ENCODE measurements at regions not wholly inside any gene's neighbourhood (a gene's known extent, or its start where the extent isn't known, plus 50 kb on each side); places are given as distances from the start of the nearest gene placed in this dataset.

DNA sequence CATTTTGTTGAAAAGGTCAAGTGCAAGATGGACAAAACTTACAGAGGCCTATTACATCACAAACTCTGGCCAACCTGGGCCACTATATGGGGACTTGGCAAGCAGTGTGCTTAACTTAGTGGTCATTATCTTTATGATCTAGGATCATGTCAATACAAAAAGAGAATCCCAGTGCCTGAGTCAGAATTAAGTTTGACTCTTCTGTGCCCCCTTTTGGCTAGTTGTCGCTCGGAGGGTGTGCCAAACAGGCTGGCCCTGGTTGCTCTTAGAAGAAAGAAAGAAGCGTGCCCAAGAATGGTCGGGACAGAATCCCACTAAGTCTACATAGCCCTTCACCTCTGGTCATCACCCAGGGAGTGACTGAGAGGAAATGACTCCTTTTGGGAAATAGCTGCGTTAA lies 100.1 kb downstream of the EIF4E start:
- DNase-seq = peak; percentile 29 to 36
- TF ChIP-seq POLR2A (IDR thresholded peaks at IDR 0.05; ENCODE audit: low read length) = no peak
- no peak for TF ChIP-seq GATA1 (IDR thresholded peaks at IDR 0.05; ENCODE audit: low read depth, low read length)

DNA sequence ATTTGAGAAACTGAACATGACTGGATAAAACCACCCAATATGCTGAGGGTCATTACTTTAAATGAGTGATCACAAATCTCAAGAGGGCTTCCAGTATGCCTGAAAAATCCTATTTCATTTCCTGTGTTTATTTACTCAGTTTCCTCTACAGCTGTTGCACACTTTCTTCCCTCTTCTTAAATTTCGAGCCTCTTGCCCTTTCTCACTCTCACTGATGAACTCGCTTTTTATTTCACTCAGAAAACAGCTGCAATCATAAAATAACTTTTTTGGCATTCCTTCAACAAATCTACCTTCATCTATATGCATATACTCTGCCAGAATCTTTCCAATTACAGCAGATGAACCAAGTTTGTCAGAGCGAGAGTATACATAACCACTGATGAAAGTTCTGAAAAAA lies 101.3 kb downstream of the EIF4E start:
- no peak for DNase-seq
- TF ChIP-seq POLR2A (IDR thresholded peaks at IDR 0.05; ENCODE audit: low read length) = no peak
- TF ChIP-seq GATA1 (IDR thresholded peaks at IDR 0.05; ENCODE audit: low read depth, low read length) = no peak

DNA sequence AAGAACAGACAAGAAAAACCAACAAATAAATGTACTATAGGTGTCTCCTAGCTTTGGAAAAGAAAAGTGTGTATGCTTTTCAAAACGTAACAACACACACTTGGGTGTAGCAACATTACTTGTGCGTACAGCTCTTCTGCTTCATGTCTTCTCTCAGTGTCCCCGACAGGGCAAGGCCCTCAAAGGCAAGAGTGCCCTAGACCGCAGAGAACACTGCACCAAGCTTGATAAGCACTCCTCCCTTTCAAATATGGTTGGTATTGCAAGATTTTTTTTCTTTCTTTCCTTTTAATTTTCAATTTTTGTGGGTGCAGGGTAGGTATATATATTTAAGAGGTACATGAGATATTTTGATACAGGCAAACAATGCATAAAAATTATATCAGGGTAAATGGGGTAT lies 106.8 kb downstream of the EIF4E start:
- DNase-seq = peak; percentile 32 to 60
- TF ChIP-seq POLR2A (IDR thresholded peaks at IDR 0.05; ENCODE audit: low read length) (no peak), GATA1 (IDR thresholded peaks at IDR 0.05; ENCODE audit: low read depth, low read length) (no peak)

DNA sequence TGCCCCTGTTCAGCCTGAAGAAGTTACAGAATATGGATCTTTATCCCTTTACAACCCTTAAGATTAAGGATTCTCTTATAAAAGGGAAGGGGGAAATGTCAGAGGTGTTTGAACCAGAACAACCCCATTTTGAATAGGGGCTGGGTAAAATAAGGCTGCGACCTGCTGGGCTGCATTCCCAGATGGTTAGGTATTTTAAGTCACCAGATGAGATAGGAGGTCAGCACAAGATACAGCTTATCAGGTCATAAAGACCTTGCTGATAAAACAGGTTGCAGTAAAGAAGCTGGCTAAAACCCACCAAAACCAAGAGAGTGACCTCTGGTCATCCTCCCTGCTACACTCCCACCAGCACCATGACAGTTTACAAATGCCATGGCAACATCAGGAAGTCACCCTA lies 110.8 kb downstream of the EIF4E start:
- peak in 1 of 2 experiments; percentile 19 for DNase-seq

DNA sequence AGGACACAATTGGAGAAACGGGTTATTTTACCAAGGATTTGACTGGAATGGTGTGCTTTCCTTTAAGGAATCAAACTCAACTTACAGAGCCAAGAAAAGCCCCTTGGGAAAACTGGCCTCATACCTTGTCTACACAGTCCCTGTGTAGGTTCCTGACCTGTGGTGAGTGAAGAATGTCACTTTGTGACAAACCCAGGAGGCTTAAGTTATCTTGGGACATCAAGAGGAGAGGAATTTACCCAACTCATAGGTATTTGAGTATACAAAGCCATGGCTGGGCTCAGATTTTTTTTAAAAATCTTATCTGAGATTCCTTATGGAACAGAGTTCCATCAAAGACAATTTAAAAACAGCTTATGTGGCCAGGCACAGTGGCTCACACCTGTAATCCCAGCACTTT lies 112.1 kb downstream of the EIF4E start:
- no peak for DNase-seq
- no peak for TF ChIP-seq POLR2A (IDR thresholded peaks at IDR 0.05; ENCODE audit: low read length)
- no peak for TF ChIP-seq GATA1 (IDR thresholded peaks at IDR 0.05; ENCODE audit: low read depth, low read length)

DNA sequence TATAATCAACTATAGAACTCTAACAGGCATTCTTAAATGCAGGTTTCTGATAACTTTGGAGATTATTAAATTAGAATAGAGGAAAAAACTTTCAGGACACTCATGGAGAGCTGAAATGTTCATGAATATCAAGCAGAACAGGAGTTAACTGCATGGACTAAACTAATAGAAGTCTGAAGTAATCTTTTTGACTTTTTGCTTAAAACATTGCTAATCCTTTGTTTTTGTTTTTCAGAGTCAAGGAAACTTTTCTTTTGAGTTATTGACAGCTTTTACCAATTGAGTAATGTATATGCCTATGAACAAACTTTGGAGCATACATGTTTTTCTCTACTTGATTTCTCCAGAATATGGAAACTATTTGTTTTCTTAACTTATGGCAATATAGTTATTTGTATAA lies 112.5 kb downstream of the EIF4E start:
- no peak for TF ChIP-seq POLR2A (IDR thresholded peaks at IDR 0.05; ENCODE audit: low read length)
- no peak for TF ChIP-seq GATA1 (IDR thresholded peaks at IDR 0.05; ENCODE audit: low read depth, low read length)
- no peak for DNase-seq

DNA sequence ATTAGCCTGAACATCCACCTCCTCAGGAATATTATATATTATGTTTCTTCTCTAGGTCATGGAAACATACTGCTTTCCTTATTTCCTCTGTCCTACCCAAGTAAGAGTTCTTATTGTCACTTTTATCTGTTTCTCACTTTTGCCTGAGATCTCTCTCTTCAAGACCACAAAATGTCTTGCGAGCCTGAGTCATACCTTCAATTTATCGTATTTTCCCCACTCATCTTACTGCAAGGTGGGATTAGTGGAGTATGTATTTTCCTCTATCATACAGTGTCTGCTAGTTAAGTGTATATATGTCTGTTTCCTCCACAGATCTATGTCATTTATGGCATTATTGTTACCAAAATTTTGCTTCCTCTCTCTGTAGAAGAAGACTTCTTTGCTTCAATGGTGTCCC lies 124.5 kb downstream of the EIF4E start:
- no peak for TF ChIP-seq GATA1 (IDR thresholded peaks at IDR 0.05; ENCODE audit: low read depth, low read length)
- TF ChIP-seq POLR2A (IDR thresholded peaks at IDR 0.05; ENCODE audit: low read length) = no peak
- no peak for DNase-seq

DNA sequence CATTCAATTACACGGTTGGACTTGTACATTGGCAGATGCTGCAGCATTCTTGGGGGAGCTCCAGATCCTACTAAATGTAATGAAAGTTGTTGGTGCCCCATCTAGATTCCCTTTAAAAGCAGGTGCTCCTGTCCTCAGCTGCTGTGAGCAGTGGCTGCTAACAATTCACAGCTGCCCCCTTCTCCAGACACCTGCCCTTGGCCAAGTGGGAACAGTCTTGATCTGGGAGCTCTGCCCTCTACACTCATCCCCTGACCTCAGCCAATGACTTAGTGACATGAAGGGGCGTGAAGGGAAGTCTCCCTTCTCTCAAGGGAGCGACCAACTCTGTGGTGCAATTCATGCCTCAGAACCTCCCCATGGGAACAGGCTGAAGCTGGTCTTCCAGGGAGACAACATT lies 125.7 kb downstream of the EIF4E start:
- TF ChIP-seq POLR2A (IDR thresholded peaks at IDR 0.05; ENCODE audit: low read length) (no peak), GATA1 (IDR thresholded peaks at IDR 0.05; ENCODE audit: low read depth, low read length) (no peak)
- no peak for DNase-seq

DNA sequence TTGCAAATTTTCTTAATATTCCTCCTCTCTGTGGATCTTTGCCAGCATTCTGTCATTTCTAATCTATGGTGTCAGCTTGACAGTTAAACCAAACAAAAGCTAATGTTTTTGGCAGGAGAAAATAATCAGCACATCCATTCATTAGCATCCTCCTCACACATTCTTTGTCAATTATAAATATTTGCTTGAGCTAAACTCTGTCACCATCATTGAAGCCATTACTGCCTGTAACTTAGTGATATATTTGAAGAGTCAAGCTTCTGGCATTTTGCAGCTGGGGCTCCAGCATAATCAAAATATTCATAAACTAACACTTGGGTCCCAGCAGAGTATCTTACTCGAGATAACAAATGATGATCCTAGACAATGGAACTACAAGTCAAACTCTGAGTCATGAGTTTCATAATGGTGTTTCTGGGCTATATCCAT lies 126.1 kb downstream of the EIF4E start:
- TF ChIP-seq GATA1 (IDR thresholded peaks at IDR 0.05; ENCODE audit: low read depth, low read length) = no peak
- TF ChIP-seq POLR2A (IDR thresholded peaks at IDR 0.05; ENCODE audit: low read length) = no peak
- peak in 1 of 2 experiments; percentile 5 for DNase-seq

DNA sequence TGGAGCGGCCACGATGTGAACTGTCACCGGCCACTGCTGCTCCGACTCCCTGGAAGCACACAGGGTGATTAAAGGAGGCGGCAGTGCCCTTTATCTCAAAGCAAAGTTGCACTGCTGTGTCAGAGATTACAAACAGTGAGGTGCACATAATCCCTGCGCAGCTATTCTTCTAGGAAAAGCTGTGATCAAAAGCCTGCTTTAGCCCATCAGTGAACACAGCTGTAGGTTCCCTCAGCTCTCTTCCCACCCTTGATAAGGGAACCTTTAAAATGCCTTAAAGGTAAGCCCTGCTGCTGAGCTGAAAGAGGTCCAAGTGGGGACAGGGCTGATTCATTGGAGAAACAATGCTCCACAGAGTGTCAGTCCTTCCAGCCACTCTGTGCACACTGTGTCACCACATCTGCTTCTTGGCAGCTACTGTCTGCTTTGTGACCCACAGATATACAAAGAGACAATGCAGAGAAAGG lies 127.6 kb downstream of the EIF4E start:
- DNase-seq = no peak
- TF ChIP-seq POLR2A (IDR thresholded peaks at IDR 0.05; ENCODE audit: low read length) (no peak), GATA1 (IDR thresholded peaks at IDR 0.05; ENCODE audit: low read depth, low read length) (no peak)

DNA sequence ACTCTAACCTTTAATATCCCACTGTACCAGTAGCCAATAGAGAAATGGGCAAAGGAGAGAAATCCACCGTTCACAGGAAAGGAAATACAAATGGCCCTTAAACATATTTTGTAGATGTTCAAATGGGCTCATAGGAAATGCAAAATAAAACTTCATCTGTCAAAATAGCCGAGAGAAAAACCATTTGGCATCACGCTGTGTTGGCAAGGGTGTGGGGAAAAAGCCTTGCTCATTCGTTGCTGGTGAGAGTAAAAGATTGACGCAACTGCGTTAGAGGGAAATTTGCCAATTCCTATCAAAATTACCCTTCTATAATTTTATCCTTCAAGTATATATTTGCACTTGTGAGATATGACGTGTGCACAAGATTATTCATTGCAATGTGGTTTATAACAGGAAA lies 131.9 kb downstream of the EIF4E start:
- no peak for DNase-seq
- no peak for TF ChIP-seq POLR2A (IDR thresholded peaks at IDR 0.05; ENCODE audit: low read length)
- no peak for TF ChIP-seq GATA1 (IDR thresholded peaks at IDR 0.05; ENCODE audit: low read depth, low read length)

DNA sequence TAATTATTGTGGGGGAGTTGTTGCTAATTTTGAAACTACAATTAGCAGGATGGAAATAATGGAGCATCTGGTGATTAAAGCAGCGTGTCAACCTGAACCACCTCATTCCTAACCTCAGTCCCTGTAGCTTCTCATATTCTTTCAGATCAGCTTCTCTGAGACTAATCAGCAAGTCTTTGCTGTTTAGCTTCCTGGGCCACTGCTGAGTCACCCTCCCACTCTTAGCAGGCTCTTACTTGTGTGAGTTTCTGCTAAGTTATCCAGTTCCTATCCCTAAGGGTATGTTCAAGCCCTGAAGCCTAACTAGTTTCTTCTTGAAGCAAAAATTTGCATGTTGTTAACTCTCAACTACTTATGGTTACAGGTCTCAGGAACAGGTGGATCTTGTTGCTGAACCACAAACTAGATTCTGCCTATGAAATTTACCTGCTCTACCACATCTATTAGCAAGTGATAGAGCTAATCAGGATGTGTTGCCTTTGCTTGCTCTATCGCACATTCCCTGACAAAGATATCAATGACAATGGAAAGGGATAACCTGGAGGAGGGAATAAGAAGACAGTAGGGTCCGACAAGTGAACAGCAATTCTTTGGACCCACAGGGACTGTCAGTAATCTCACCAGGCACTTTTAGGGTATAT lies 134.2 kb downstream of the EIF4E start:
- peak; percentile 39 to 63 for DNase-seq
- TF ChIP-seq POLR2A (IDR thresholded peaks at IDR 0.05; ENCODE audit: low read length) (no peak), GATA1 (IDR thresholded peaks at IDR 0.05; ENCODE audit: low read depth, low read length) (no peak)

DNA sequence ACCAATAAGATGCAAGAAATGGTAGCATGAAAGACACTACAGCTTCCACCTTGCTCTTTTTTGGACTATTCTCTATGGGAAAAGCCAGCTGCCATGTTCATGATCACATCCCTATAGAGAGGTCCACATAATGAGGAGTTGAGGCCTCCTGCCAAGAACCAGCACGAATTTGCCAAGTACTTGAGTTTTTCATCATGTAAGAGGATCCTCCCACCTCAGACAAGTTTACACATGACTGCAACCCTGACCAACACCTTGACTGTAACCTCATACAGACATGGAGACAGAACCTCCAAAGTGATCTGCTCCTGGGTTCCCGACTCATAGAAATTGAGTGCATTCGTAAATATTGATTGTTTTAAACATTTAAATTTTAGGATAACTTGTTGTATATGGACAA lies 135.2 kb upstream of the TSPAN5 start:
- TF ChIP-seq GATA1 (IDR thresholded peaks at IDR 0.05; ENCODE audit: low read depth, low read length) (no peak), POLR2A (IDR thresholded peaks at IDR 0.05; ENCODE audit: low read length) (no peak)
- DNase-seq = no peak

DNA sequence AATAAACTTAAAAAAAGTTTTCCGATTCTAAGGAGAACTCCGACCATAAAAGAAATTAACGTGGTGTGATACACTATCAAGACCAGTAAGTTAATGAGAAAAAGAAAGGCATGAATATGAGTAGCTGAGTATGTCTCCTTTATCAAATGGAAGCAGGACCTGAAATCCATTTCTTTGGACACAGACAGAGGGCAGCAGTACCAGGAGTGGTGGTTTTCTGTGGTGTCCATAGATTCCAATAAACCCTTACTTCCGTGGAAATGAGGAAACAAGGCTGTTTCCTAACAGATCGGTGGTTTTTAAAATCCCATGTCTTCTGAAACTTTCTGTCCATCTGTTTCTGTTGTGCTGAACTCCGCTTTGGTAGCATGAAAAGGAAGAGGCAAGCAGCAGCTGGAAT lies 128.5 kb upstream of the TSPAN5 start:
- peak in 1 of 2 experiments; percentile 27 for DNase-seq
- TF ChIP-seq GATA1 (IDR thresholded peaks at IDR 0.05; ENCODE audit: low read depth, low read length) (no peak), POLR2A (IDR thresholded peaks at IDR 0.05; ENCODE audit: low read length) (no peak)

DNA sequence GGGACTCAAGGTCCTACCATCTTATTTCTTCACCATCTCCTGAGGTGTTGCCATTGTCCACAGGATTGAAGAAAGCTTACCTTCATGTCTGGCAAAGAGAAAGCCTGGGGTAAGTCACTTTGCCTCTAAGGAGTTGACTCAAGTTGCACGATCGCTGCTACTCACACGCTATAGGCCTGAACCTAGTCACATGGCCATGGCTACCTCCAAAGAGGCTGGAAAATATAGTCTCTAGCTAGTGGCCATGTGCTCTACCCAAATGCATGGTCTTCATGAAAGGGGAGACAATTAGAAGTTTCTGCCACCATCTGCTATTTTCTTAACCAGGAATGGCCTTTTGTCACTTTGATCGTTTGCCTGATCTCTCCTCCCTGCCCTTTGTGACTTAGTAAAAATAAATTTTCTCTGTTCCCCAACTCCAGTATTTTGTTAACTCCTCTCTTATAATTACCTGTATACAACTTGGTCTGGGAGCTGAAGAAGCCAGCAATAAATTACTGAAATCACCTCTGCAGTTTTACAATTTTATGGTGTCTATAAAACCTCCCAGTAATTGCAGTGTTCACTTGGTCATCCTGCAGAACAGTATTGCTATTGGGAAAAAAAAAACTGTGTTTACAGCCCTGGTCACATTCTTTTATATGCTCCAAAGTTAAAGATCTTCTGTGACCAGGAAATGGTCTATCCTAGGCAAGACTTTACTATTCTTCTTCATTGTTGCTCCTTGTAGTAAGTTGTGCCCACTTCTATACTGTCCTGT lies 126.7 kb upstream of the TSPAN5 start:
- DNase-seq = no peak
- TF ChIP-seq GATA1 (IDR thresholded peaks at IDR 0.05; ENCODE audit: low read depth, low read length) (no peak), POLR2A (IDR thresholded peaks at IDR 0.05; ENCODE audit: low read length) (no peak)
